ENCODE measurements at regions not wholly inside any gene's neighbourhood (a gene's known extent, or its start where the extent isn't known, plus 50 kb on each side); places are given as distances from the start of the nearest gene placed in this dataset.

- no peaks in the 10 kb centered on the region for H3K27me3 Mint-ChIP-seq (ENCODE audit: insufficient read depth)
- intact Hi-C loops (cut with micrococcal nuclease): no loop called here
- DNase-seq (ENCODE audit: low spot score): no peak
- no peaks in the 10 kb centered on the region for H3K4me1 Mint-ChIP-seq (ENCODE audit: low read depth)
- no peak overlapping the region for H3K4me3 Mint-ChIP-seq
- no peaks in the 10 kb centered on the region for H3K36me3 Mint-ChIP-seq (ENCODE audit: low read depth)
- H3K9me3 Mint-ChIP-seq: no peaks in the 10 kb centered on the region
- no peak overlapping the region for H3K27ac Mint-ChIP-seq
These were observed 562.5 kb downstream of the MN1 start for GRCh38 chr22:27238935-27239510.

DNA sequence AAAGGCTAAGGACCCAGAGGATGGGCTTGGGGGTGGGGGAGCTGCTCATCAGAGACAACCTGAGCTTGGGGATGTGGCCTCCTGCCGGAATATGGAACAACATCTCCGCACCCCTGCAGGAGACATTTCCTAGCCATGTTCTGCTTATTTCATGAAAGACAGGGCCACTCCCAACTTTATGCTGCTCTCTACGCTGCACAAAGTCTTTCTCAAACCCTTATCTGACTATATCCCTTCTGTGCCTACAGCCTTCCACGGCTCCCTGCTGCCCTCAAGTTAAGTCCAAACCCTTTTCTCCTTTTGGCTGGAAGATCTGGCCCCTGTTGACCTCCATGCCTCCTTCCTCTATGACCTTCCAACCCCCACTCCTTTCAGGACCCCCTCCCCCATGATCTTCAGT lies 562.0 kb downstream of the MN1 start:
- no peak overlapping the region for H3K27ac Mint-ChIP-seq
- intact Hi-C loops (cut with micrococcal nuclease): no loop called here
- H3K27me3 Mint-ChIP-seq (ENCODE audit: insufficient read depth): no peaks in the 10 kb centered on the region
- no peaks in the 10 kb centered on the region for H3K36me3 Mint-ChIP-seq (ENCODE audit: low read depth)
- no peak overlapping the region for H3K4me3 Mint-ChIP-seq
- DNase-seq (ENCODE audit: low spot score): no peak
- H3K9me3 Mint-ChIP-seq: no peaks in the 10 kb centered on the region
- no peaks in the 10 kb centered on the region for H3K4me1 Mint-ChIP-seq (ENCODE audit: low read depth)

GRCh38 chr22:27240298-27241075 lies 561.1 kb downstream of the MN1 start:
- DNase-seq (ENCODE audit: low spot score): no peak
- H3K4me1 Mint-ChIP-seq (ENCODE audit: low read depth): no peaks in the 10 kb centered on the region
- H3K27ac Mint-ChIP-seq: no peak overlapping the region
- H3K36me3 Mint-ChIP-seq (ENCODE audit: low read depth): no peaks in the 10 kb centered on the region
- H3K27me3 Mint-ChIP-seq (ENCODE audit: insufficient read depth): no peaks in the 10 kb centered on the region
- no peaks in the 10 kb centered on the region for H3K9me3 Mint-ChIP-seq
- H3K4me3 Mint-ChIP-seq: no peak overlapping the region
- intact Hi-C loops (cut with micrococcal nuclease): no loop called here

- intact Hi-C loops (cut with micrococcal nuclease): no loop called here
- Mint-ChIP-seq H3K4me3 (no peak overlapping the region), H3K27me3 (ENCODE audit: insufficient read depth) (no peaks in the 10 kb centered on the region), H3K27ac (no peak overlapping the region), H3K4me1 (ENCODE audit: low read depth) (no peaks in the 10 kb centered on the region), H3K36me3 (ENCODE audit: low read depth) (no peaks in the 10 kb centered on the region), H3K9me3 (peaks cover 5% of the 10 kb centered on the region)
- DNase-seq (ENCODE audit: low spot score): no peak
These were observed 559.9 kb downstream of the MN1 start for GRCh38 chr22:27241430-27242321.

DNA sequence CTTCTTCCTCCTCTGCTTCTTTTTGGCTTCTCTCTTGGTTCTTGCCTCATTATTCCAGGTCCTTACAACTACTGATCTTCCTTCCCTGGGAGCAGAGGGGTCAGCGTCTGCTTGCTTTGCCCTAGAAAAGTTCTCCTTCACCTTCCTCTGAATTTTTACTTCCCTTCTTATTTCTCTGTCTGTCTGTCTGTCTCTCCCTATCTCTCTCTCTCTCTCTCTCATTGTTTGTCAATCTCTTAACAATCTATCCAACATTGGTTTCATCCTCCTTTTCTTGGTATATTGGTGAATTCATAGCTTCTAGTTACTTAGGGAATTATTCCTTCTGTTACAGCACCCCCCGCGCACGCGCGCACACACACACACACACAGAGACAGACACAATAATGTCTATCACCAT lies 559.1 kb downstream of the MN1 start:
- Mint-ChIP-seq H3K27ac (no peak overlapping the region), H3K4me3 (no peak overlapping the region), H3K36me3 (ENCODE audit: low read depth) (no peaks in the 10 kb centered on the region), H3K27me3 (ENCODE audit: insufficient read depth) (no peaks in the 10 kb centered on the region), H3K9me3 (peaks cover 6% of the 10 kb centered on the region), H3K4me1 (ENCODE audit: low read depth) (no peaks in the 10 kb centered on the region)
- DNase-seq (ENCODE audit: low spot score): no peak
- intact Hi-C loops (cut with micrococcal nuclease): no loop called here

GRCh38 chr22:27242917-27243589 lies 558.5 kb downstream of the MN1 start:
- no peak for DNase-seq (ENCODE audit: low spot score)
- no peaks in the 10 kb centered on the region for H3K4me1 Mint-ChIP-seq (ENCODE audit: low read depth)
- H3K27me3 Mint-ChIP-seq (ENCODE audit: insufficient read depth): no peaks in the 10 kb centered on the region
- intact Hi-C loops (cut with micrococcal nuclease): no loop called here
- no peak overlapping the region for H3K4me3 Mint-ChIP-seq
- H3K36me3 Mint-ChIP-seq (ENCODE audit: low read depth): no peaks in the 10 kb centered on the region
- peaks cover 6% of the 10 kb centered on the region for H3K9me3 Mint-ChIP-seq
- no peak overlapping the region for H3K27ac Mint-ChIP-seq

DNA sequence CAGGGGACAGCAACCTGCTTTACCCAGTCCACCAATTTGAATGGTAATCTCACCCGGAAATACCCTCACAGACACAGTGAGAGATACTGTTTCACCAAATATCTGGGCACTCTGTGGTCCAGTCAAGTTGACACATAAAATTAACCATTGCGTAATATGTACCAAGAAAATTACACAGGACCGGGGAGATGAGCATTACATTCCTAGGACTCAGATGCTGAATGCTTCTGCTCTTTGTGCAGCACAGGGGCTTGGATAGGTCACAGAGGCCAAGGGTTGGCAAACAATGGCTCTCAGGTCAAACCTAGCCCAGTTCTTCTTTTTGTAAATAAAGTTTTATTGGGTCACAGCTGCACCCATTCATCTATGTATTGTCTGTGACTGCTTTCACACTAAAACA lies 557.2 kb downstream of the MN1 start:
- Mint-ChIP-seq H3K27me3 (ENCODE audit: insufficient read depth) (no peaks in the 10 kb centered on the region), H3K27ac (no peak overlapping the region), H3K4me1 (ENCODE audit: low read depth) (no peaks in the 10 kb centered on the region), H3K36me3 (ENCODE audit: low read depth) (no peaks in the 10 kb centered on the region), H3K4me3 (no peak overlapping the region), H3K9me3 (peaks cover 6% of the 10 kb centered on the region)
- no peak for DNase-seq (ENCODE audit: low spot score)
- intact Hi-C loops (cut with micrococcal nuclease): no loop called here

- no peak overlapping the region for H3K4me3 Mint-ChIP-seq
- no peak for DNase-seq (ENCODE audit: low spot score)
- intact Hi-C loops (cut with micrococcal nuclease): no loop called here
- no peak overlapping the region for H3K27ac Mint-ChIP-seq
- H3K4me1 Mint-ChIP-seq (ENCODE audit: low read depth): no peaks in the 10 kb centered on the region
- H3K27me3 Mint-ChIP-seq (ENCODE audit: insufficient read depth): no peaks in the 10 kb centered on the region
- peaks cover 6% of the 10 kb centered on the region for H3K9me3 Mint-ChIP-seq
- no peaks in the 10 kb centered on the region for H3K36me3 Mint-ChIP-seq (ENCODE audit: low read depth)
These were observed 556.5 kb downstream of the MN1 start for GRCh38 chr22:27245056-27245455.

DNA sequence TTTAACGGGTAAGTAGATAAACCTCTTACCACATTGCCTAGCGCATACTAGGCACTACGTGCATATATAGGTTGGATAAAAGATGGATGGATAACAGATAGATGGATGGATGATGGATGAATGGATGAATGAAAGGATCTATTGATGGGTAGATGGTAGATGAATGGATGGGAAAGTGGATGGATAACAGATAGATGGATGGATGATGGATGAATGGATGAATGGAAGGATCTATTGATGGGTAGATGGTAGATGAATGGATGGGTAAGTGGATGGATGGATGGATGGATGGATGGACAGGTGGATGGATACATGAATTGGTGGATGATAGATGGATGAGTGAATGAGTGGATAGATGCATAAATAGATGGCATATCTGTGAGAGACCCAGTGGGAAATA lies 555.0 kb downstream of the MN1 start:
- Mint-ChIP-seq H3K27me3 (ENCODE audit: insufficient read depth) (no peaks in the 10 kb centered on the region), H3K36me3 (ENCODE audit: low read depth) (no peaks in the 10 kb centered on the region), H3K27ac (no peak overlapping the region), H3K4me3 (no peak overlapping the region), H3K9me3 (peaks cover 6% of the 10 kb centered on the region), H3K4me1 (ENCODE audit: low read depth) (no peaks in the 10 kb centered on the region)
- DNase-seq (ENCODE audit: low spot score): no peak
- intact Hi-C loops (cut with micrococcal nuclease): no loop called here

- no peak overlapping the region for H3K4me3 Mint-ChIP-seq
- peaks cover 9% of the 10 kb centered on the region for H3K9me3 Mint-ChIP-seq
- H3K36me3 Mint-ChIP-seq (ENCODE audit: low read depth): no peaks in the 10 kb centered on the region
These were observed 553.7 kb downstream of the MN1 start for GRCh38 chr22:27247701-27248434.

GRCh38 chr22:27250418-27250817 lies 551.1 kb downstream of the MN1 start:
- Mint-ChIP-seq H3K36me3 (ENCODE audit: low read depth) (no peaks in the 10 kb centered on the region), H3K27ac (no peak overlapping the region), H3K4me3 (no peak overlapping the region), H3K27me3 (ENCODE audit: insufficient read depth) (no peaks in the 10 kb centered on the region), H3K4me1 (ENCODE audit: low read depth) (no peaks in the 10 kb centered on the region), H3K9me3 (peaks cover 13% of the 10 kb centered on the region)
- no peak for DNase-seq (ENCODE audit: low spot score)
- intact Hi-C loops (cut with micrococcal nuclease): no loop called here

More at GRCh38 chr22:27247701-27248434, 553.7 kb downstream of the MN1 start:
- H3K4me1 Mint-ChIP-seq (ENCODE audit: low read depth): no peaks in the 10 kb centered on the region
- H3K27me3 Mint-ChIP-seq (ENCODE audit: insufficient read depth): no peaks in the 10 kb centered on the region
- intact Hi-C loops (cut with micrococcal nuclease): no loop called here
- no peak overlapping the region for H3K27ac Mint-ChIP-seq
- no peak for DNase-seq (ENCODE audit: low spot score)

- no peak overlapping the region for H3K4me3 Mint-ChIP-seq
- intact Hi-C loops (cut with micrococcal nuclease): no loop called here
These were observed 550.7 kb downstream of the MN1 start for GRCh38 chr22:27250886-27251285.

More at GRCh38 chr22:27250886-27251285, 550.7 kb downstream of the MN1 start:
- Mint-ChIP-seq H3K4me1 (ENCODE audit: low read depth) (no peaks in the 10 kb centered on the region), H3K36me3 (ENCODE audit: low read depth) (no peaks in the 10 kb centered on the region), H3K9me3 (peaks cover 18% of the 10 kb centered on the region), H3K27ac (no peak overlapping the region), H3K27me3 (ENCODE audit: insufficient read depth) (no peaks in the 10 kb centered on the region)
- no peak for DNase-seq (ENCODE audit: low spot score)
